ENCODE measurements at regions not wholly inside any gene's neighbourhood (a gene's known extent, or its start where the extent isn't known, plus 50 kb on each side); places are given as distances from the start of the nearest gene placed in this dataset.
"Not testable (repeated sequence)": the region's sequence is repeated elsewhere in the genome, so short reads cannot be mapped to it uniquely, and the experiment has no call there.

DNA sequence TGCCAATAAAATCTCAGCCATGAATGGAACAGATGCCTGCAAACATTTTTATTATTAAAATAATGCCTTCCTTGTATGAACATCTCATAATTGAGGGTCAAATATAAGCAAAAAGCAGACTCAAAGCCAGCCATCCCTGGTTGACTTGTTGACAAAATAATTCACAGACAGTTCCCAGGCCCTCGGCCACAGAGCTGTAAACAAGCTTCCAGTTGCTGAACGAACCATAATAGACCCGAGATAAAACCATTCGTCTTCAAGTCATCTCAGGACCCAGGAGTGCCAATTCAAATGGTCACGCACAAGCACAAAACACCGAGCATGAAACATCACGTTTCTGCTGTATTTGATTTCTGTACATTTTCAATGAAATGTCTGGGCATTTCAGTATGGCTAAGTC, 113.3 kb upstream of the CDYL start:
- DNase-seq (ENCODE audit: low spot score) (no peak), ATAC-seq (ENCODE audit: low FRiP score) (no peak)
- TF ChIP-seq, protein P1, sequence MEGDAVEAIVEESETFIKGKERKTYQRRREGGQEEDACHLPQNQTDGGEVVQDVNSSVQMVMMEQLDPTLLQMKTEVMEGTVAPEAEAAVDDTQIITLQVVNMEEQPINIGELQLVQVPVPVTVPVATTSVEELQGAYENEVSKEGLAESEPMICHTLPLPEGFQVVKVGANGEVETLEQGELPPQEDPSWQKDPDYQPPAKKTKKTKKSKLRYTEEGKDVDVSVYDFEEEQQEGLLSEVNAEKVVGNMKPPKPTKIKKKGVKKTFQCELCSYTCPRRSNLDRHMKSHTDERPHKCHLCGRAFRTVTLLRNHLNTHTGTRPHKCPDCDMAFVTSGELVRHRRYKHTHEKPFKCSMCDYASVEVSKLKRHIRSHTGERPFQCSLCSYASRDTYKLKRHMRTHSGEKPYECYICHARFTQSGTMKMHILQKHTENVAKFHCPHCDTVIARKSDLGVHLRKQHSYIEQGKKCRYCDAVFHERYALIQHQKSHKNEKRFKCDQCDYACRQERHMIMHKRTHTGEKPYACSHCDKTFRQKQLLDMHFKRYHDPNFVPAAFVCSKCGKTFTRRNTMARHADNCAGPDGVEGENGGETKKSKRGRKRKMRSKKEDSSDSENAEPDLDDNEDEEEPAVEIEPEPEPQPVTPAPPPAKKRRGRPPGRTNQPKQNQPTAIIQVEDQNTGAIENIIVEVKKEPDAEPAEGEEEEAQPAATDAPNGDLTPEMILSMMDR (IDR thresholded peaks at IDR 0.05): no peak

DNA sequence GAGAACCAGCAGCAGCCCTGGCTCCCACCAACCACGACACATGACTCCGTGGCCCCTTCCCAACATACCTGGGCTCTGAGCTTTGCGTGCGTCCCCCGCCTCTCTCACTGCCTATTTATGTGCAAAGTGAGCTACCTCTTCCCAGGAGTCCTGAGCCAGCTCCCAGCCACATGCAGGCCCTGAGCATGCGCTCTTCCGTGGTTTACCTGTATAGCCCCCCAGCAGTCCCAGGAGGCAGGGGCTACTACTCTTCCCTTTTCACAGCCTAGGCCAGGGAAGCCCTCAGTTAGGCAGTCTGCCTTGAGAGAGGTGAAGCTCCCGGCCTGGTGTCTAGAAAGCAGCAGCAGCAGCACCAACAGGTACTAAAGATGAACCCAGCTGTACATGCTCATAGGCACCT, 114.8 kb upstream of the CDYL start:
- DNase-seq (ENCODE audit: low spot score) (no peak), ATAC-seq (ENCODE audit: low FRiP score) (no peak)
- TF ChIP-seq, protein P1 (IDR thresholded peaks at IDR 0.05): no peak

DNA sequence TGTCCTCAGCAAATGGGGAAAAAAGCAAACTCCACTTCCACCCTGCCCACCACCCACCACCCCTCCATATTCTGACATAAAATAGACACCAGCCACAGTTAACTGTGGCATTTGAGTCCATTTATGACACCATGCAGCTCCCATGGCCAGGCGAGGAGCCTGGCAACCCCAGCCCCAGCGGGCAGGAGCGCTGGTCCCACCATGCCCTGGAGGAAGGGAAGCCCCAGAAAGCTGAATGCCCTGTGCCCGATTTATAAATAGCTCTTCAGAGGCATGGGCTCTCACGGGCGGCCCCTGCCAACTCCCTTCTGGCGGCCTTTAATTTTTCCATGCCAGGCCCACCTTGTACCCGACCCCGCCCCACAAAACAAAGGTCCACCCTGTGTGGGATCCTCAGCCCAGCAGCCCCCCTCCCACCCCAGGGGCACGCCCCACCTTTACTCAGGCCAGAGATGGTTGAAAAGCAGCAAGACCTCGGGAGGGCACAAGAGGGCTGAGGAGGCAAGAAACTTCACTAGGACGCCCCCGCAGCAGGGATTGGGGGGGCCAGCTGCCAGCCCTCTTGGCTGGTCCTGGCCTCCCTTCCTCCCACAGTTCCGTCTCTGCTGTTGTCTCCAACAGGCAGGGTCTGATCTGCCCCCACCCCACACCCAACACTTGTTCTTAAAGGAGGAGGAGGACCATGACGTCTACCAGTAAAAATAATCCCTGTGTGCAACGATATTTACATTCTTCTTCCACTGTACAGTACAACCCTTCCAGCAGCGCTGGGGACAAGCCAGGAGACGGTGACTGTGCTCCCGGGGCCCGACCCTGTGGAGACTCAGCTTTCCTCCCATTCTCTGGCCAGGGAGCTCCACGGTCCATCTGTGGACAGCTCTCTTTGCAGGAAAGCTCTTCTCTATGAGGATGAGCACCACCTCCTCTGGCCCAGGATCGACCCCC, 115.6 kb upstream of the CDYL start:
- DNase-seq (ENCODE audit: low spot score) (no peak), ATAC-seq (ENCODE audit: low FRiP score) (no peak)

DNA sequence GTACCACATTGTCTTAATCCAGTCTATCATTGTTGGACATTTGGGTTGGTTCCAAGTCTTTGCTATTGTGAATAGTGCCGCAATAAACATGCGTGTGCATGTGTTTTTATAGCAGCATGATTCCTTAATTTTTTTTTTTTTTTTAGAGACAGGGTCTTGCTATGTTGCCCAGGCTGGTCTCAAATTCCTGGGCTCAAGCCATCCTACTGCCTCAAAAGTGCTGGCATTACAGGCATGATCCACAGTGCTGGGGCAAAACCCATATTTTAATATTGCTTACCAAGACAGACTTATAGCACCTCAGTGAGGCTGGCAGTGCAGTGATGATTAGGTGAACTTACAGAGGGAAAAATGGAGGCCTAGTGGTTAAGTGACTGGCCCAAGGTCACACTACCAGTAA, 116.5 kb upstream of the CDYL start:
- DNase-seq (ENCODE audit: low spot score); ATAC-seq (ENCODE audit: low FRiP score): not testable (repeated sequence)

More for the DNA sequence above, 115.6 kb upstream of the CDYL start:
- TF ChIP-seq, protein P1 (IDR thresholded peaks at IDR 0.05): no peak

DNA sequence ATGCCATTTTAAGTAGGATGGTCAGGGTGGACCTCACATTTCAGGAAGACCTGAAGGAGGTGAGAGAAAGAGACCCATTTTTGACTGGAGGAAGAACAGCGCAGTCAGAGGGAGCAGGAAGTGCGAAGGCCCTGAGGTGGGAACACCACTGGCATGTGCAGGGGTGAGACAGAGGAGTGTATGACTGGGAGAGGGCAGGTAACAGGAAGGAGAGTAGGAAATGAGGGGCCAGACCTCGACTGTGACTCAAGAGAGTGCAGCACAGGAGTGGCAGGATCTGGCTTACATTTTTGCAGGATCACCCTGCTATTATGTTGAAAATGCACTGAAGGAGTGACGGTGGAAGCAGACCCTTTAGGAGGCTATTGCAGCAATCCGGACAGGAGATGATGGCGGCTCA, 117.7 kb upstream of the CDYL start:
- DNase-seq (ENCODE audit: low spot score): no peak
- ATAC-seq (ENCODE audit: low FRiP score): no peak

DNA sequence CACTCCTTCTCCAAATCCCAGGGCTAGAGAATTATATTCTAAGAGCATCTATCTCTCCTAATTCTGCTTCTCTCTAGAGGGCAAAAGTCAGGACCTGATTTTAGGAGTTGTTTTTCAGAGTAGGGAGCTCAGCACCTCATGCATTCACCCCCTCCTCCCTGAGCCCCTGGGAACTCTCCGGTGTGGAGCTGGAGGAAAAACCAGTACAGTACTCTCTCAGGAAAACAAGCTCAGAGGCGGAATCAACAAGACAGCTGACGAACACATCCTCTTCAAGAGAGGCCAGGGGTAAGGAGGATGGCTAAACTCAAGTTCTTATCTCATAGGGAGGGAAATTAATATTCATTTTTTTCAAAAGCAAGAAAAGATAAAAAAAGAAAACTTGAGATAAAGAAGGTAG, 120.1 kb upstream of the CDYL start:
- TF ChIP-seq, protein P1 (IDR thresholded peaks at IDR 0.05): no peak

More for the DNA sequence above, 117.7 kb upstream of the CDYL start:
- TF ChIP-seq, protein P1 (IDR thresholded peaks at IDR 0.05): no peak

DNA sequence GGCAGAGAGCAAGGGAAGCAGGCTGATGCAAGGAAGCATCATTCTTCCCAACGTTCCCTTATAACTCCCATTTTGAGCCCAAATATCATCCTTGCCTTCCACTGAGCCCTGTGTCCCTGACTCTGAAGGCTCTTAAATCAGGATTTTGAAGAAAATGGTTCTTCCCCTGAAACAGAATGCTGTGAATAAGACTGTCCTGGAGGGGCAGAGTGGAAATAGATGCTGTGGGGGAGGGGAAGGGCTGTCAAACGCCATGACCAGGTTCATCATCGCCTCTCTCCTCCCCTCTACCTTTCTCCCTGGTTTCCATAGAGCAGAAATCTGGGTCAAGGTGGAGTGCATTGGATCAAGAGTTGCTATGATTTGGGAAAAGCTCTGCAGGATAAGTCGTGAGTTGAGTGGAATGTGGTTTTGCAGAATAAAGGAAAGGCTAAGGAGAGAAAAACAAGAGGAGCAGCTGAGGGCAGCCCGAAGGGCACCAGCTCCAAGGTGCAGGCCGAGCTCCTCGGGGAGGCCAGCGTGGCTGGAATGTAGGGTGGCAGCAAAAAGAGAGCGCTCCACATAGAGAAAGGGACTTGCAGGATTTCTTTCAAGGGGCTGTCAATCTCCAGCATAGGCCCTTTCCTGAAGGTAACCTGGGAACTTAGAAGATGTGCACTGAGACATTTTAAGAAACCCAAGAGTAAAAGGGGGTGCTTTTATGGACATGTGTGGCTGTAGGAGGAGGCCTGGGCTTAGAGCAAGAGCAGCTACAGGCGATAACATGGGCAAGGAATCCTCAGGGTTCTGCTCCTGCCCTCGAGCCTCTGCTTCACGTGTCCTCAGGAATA, 120.8 kb upstream of the CDYL start:
- no peak for ATAC-seq (ENCODE audit: low FRiP score)
- DNase-seq (ENCODE audit: low spot score): no peak
- TF ChIP-seq, protein P1 (IDR thresholded peaks at IDR 0.05): no peak

More for the DNA sequence above, 120.1 kb upstream of the CDYL start:
- ATAC-seq (ENCODE audit: low FRiP score) (no peak), DNase-seq (ENCODE audit: low spot score) (no peak)
